RCC 7860 (cell line): ENCODE measurements at regions not wholly inside any gene's neighbourhood (a gene's known extent, or its start where the extent isn't known, plus 50 kb on each side); places are given as distances from the start of the nearest gene placed in this dataset.
"Not testable (repeated sequence)": the region's sequence is repeated elsewhere in the genome, so short reads cannot be mapped to it uniquely, and the experiment has no call there.

Experiments
- DNase-seq: peaks from one replicate; pipeline ENCODE4 v3.0.0-alpha.2; 2015; ENCODE audit warnings: low spot score
- FAIRE-seq: peaks from 2 replicates; lab custom pipeline; 2012; peaks lifted over from hg19 to GRCh38; lab: Jason Lieb, UNC

GRCh38 chr4:141849367-141849766 lies 213.0 kb downstream of the IL15 start:
- FAIRE-seq = no peak
- DNase-seq = no peak

GRCh38 chr4:141849778-141850177 lies 213.4 kb downstream of the IL15 start:
- DNase-seq = no peak
- no peak for FAIRE-seq

GRCh38 chr4:141851246-141851891 lies 215.0 kb downstream of the IL15 start:
- DNase-seq (no peak), FAIRE-seq (no peak)

GRCh38 chr4:141853091-141853764 lies 216.8 kb downstream of the IL15 start:
- no peak for FAIRE-seq
- no peak for DNase-seq

GRCh38 chr4:141858437-141858836 lies 222.1 kb downstream of the IL15 start:
- FAIRE-seq (no peak), DNase-seq (no peak)

GRCh38 chr4:141860974-141861373 lies 224.6 kb downstream of the IL15 start:
- DNase-seq (no peak), FAIRE-seq (no peak)

- DNase-seq (no peak), FAIRE-seq (no peak)
Measured at GRCh38 chr4:141870152-141870551, 233.8 kb downstream of the IL15 start.

- DNase-seq (no peak), FAIRE-seq (no peak)
Measured at GRCh38 chr4:141871086-141871770, 234.8 kb downstream of the IL15 start.

- not testable (repeated sequence) for DNase-seq, FAIRE-seq
Measured at GRCh38 chr4:141882650-141883049, 246.3 kb downstream of the IL15 start.

- FAIRE-seq (no peak), DNase-seq (no peak)
Measured at GRCh38 chr4:141884070-141884469, 247.7 kb downstream of the IL15 start.

GRCh38 chr4:141885112-141885511 lies 248.7 kb downstream of the IL15 start:
- FAIRE-seq (no peak), DNase-seq (no peak)

- no peak for DNase-seq
- no peak for FAIRE-seq
Measured at GRCh38 chr4:141890279-141890678, 253.9 kb downstream of the IL15 start.

GRCh38 chr4:141891260-141892120 lies 255.1 kb downstream of the IL15 start:
- no peak for FAIRE-seq
- DNase-seq = no peak

GRCh38 chr4:141896687-141897086 lies 260.3 kb downstream of the IL15 start:
- DNase-seq = no peak
- no peak for FAIRE-seq

- DNase-seq = no peak
Measured at GRCh38 chr4:141898346-141898745, 262.0 kb downstream of the IL15 start.

GRCh38 chr4:141899103-141899502 lies 262.7 kb downstream of the IL15 start:
- DNase-seq (no peak), FAIRE-seq (no peak)

More at GRCh38 chr4:141898346-141898745, 262.0 kb downstream of the IL15 start:
- FAIRE-seq = no peak

GRCh38 chr4:141899541-141899940 lies 263.2 kb downstream of the IL15 start:
- DNase-seq (no peak), FAIRE-seq (no peak)

GRCh38 chr4:141900856-141901255 lies 264.5 kb downstream of the IL15 start:
- DNase-seq = no peak
- FAIRE-seq = no peak

GRCh38 chr4:141905751-141906150 lies 269.4 kb downstream of the IL15 start:
- no peak for FAIRE-seq
- DNase-seq = peak; percentile 31

GRCh38 chr4:141909541-141909940 lies 273.2 kb downstream of the IL15 start:
- FAIRE-seq (no peak), DNase-seq (no peak)

- FAIRE-seq (no peak), DNase-seq (no peak)
Measured at GRCh38 chr4:141912831-141913230, 276.4 kb downstream of the IL15 start.
